SH-SY5Y (cell line): ENCODE measurements at regions not wholly inside any gene's neighbourhood (a gene's known extent, or its start where the extent isn't known, plus 50 kb on each side); places are given as distances from the start of the nearest gene placed in this dataset.

Experiments used
- GATA2 ChIP-seq: IDR thresholded peaks from 2 replicates; pipeline ENCODE4 v1.6.1; 2011; ENCODE audit warnings: mild to moderate bottlenecking, low read depth, low read length
- GATA3 ChIP-seq: IDR thresholded peaks from 2 replicates; pipeline ENCODE4 v1.6.1; 2011; ENCODE audit warnings: low read depth, mild to moderate bottlenecking, low read length, moderate library complexity

DNA sequence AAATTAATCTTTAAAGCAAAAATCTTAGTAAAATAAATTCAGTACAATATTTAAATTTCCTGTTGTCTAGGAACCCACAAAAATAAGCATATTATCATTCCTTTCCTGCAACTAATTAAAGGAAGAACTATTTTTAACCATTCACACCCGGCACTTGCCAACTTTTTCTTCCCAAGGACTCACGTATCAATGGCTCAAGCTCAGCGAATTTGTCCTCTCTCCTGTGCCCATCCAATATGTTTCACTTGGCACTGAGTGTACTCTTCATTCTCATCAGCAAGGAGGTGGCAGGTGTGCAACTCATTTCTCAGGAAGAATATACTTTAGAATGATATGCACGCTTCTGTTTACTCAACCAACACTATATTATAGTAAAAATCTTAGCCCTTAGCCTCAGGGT, 419.4 kb downstream of the C6orf118 start:
- TF ChIP-seq GATA2 (no peak), GATA3 (no peak)
